Urinary bladder (tissue), 3 donors: ENCODE measurements at regions not wholly inside any gene's neighbourhood (a gene's known extent, or its start where the extent isn't known, plus 50 kb on each side); places are given as distances from the start of the nearest gene placed in this dataset.
"Not testable (repeated sequence)": the region's sequence is repeated elsewhere in the genome, so short reads cannot be mapped to it uniquely, and the experiment has no call there.

Source experiments
- DNase-seq: peaks from one replicate; pipeline ENCODE4 v3.0.0-alpha.2; 2015; ENCODE audit errors: extremely low spot score
- H3K27ac ChIP-seq: one replicate; pipeline ENCODE4 v1.5.1; 2013; ENCODE audit warnings: low read depth, mild to moderate bottlenecking, moderate library complexity
- H3K36me3 ChIP-seq: one replicate; pipeline ENCODE4 v1.6.1; 2013; ENCODE audit warnings: mild to moderate bottlenecking, moderate library complexity; ENCODE audit not compliant: insufficient read depth
- H3K4me1 ChIP-seq: one replicate; pipeline ENCODE4 v1.6.1; 2013; ENCODE audit warnings: mild to moderate bottlenecking, moderate library complexity; ENCODE audit not compliant: insufficient read depth
- H3K4me3 ChIP-seq: one replicate; pipeline ENCODE4 v1.5.1; 2013; ENCODE audit warnings: low read depth, low read length
- WGBS: extraction: QIAGEN DNeasy Blood & Tissue Kit; methylation state at CpG from one replicate; pipeline ENCODE4 v1.1.7; 2013; 5-methylcytosine and 5-hydroxymethylcytosine counted together
- donor health status: healthy with polysubstance abuse.
- donor health status: healthy.

DNA sequence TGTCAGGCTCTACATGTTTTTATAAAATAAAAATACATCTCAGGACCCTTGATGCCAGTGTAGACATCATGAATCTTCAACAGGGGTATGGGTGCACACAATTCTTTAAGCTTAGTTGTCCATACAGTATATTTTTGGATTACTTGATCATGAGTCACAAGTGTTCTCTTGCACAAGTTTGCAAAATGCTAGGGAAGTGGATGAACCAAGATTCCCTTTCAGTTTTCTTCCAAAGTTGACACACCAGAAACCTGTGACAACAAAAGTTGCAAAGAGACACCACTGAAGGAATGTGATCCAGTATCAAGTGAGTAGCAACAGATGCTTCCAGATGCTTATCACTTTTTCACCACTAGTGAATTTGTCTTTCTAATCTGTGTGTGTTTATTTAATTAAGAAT is 1021.2 kb downstream of the PCDH7 start:
- no peaks in the 10 kb centered on the region for H3K36me3 ChIP-seq

DNA sequence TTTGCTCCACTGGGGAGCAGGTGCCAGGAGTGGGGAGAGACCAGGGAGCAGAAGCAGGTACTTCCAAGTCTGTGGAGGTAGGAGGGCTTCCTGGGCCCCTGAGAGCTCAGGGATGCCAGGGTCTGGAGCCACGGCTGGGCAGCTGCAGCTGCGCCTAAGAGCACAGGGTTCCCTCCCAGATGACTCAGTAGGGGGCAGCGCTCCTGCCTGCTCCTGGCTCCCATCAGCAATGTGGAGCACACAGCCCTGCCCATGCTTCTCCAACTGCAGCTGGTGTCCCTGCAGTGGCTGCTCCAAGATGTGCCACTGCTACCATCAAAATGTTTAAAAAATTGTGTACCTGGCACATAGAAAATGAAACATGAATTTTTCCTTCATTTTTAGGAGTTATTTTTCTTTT is 1028.2 kb downstream of the PCDH7 start:
- Histone ChIP-seq H3K36me3 (no peaks in the 10 kb centered on the region), H3K4me1 (no peaks in the 10 kb centered on the region), H3K27ac (no peak overlapping the region), H3K4me3 (no peak overlapping the region)
- WGBS, result 93% methylated on average over 3 of the region's 3 CpGs
- no peak for DNase-seq

More for the DNA sequence above, 1021.2 kb downstream of the PCDH7 start:
- H3K27ac ChIP-seq, result no peak overlapping the region
- no peaks in the 10 kb centered on the region for H3K4me1 ChIP-seq
- H3K4me3 ChIP-seq, result no peak overlapping the region
- no peak for DNase-seq

DNA sequence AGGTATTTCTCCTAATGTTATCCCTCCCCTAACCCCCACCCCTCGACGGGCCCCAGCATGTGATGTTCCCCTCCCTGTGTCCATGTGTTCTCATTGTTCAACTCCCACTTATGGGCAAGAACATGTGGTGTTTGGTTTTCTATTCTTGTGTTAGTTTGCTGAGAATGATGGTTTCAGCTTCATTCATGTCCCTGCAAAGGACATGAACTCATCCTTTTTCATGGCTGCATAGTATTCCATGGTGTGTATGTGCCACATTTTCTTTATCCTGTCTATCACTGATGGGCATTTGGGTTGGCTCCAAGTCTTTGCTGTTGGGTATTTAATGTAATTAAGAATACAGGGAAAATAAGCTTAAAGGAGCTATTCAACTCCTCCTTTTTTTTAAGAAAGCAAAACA is 1030.4 kb downstream of the PCDH7 start:
- H3K27ac ChIP-seq, H3K4me3 ChIP-seq, H3K4me1 ChIP-seq, H3K36me3 ChIP-seq, DNase-seq: not testable (repeated sequence)
- WGBS, result 99% methylated on average over 2 of the region's 2 CpGs

DNA sequence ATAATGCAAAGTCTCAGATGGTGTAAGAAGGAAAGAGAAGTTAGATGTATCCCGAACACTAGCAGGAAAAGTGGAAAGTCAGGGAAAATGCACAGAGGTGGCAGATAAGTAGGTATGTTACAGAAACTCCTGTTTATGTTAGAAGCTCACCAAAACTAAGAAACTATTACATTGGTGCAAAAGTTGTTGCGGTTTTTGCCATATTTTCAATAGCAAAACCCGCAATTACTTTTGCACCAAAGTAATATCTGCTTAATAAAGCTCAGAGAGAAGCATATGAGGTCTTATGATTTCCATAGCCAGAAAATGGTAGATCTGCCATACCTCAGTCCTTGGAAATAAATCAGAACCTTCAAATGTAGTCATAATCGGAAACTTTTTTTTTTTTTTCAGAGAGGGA is 1035.6 kb downstream of the PCDH7 start:
- WGBS, result 68% methylated on average over 4 of the region's 4 CpGs
- Histone ChIP-seq H3K36me3 (no peaks in the 10 kb centered on the region), H3K4me1 (no peaks in the 10 kb centered on the region), H3K27ac (no peak overlapping the region), H3K4me3 (no peak overlapping the region)
- DNase-seq, result no peak

DNA sequence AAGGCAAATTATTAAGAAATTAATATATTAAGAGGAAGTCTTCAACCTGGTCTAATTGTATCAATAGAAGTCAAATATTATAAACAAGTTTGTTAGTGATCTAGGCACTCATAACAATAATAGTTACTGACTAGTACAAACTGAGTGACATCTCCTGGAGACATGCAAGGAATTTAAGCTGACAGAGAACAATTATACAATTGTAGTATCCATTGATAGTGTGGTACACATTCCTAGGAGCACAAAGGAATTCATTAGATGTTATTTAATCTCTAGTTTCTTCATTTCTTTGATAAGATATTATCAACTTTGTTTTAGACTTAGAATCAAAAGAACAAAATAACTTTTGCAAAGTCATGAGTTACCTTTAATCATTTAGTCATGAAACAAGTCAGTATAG is 1048.6 kb downstream of the PCDH7 start:
- no peaks in the 10 kb centered on the region for H3K36me3 ChIP-seq
- H3K4me1 ChIP-seq, result no peaks in the 10 kb centered on the region
- H3K4me3 ChIP-seq, result no peak overlapping the region
- no peak for DNase-seq
- no peak overlapping the region for H3K27ac ChIP-seq

DNA sequence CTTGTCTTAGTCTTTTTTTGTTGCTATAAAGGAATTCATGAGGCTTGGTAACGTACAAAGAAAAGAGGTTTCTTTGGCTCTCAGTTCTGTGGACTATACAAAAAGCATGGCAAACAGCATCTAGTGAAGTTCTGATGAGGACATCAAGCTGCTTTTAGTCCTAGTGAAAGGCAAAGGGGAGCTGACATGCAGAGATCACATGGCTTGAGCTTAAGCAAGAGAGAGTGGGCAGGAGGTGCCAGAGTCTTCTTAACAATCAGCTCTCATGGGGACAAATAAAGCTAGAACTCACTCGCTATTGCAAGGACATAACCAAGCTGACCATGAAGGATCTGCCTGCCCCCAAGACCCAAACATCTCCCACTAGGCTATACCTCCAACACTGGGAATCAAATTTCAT is 1063.1 kb downstream of the PCDH7 start:
- no peaks in the 10 kb centered on the region for H3K4me1 ChIP-seq
- no peaks in the 10 kb centered on the region for H3K36me3 ChIP-seq
- no peak overlapping the region for H3K27ac ChIP-seq
- no peak overlapping the region for H3K4me3 ChIP-seq
- no peak for DNase-seq
- WGBS, result 93% methylated on average over 2 of the region's 2 CpGs

DNA sequence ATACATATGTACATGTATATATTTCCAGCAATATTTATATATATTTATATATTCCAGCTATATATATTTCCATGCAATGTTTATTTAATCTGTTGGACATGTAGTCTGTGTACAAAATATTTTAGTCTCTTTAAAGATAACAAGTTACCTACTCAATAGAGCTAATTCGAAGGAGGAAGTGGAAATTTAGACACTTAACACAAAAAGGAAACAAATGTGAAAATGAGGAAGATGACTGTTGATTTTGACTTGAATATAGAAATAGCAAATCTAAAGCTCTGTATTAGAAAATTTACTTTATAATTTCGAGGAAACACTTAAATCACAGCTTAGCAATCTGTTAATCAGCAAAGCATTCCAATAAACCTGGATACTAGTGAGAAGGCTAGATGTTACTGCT is 1064.4 kb downstream of the PCDH7 start:
- WGBS, result 42% methylated on average over 2 of the region's 2 CpGs

DNA sequence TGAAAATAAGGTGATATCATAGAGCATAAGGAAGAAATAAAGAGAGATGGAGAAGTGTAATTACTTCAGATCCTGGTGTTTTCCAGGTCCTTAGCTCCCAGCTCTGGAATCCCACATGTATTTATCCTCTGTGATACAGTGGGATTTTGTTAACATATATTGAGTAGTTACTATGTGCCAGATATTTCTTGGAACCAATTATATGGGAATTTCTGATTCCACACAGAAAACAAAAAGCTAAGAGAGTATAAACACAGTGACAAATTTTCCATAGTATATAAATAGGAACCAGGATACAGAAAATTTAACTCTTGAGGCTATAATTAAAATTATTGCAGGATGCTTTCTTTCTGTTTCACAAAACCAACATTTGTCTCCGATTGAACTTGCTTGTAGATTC is 1067.5 kb downstream of the PCDH7 start:
- no peak overlapping the region for H3K27ac ChIP-seq
- H3K36me3 ChIP-seq, result no peaks in the 10 kb centered on the region
- 82% methylated on average over 1 of the region's 1 CpG for WGBS
- no peak overlapping the region for H3K4me3 ChIP-seq
- no peaks in the 10 kb centered on the region for H3K4me1 ChIP-seq
- DNase-seq, result no peak

More for the DNA sequence above, 1064.4 kb downstream of the PCDH7 start:
- DNase-seq, result no peak
- no peaks in the 10 kb centered on the region for H3K4me1 ChIP-seq
- no peak overlapping the region for H3K4me3 ChIP-seq
- H3K36me3 ChIP-seq, result no peaks in the 10 kb centered on the region
- no peak overlapping the region for H3K27ac ChIP-seq

DNA sequence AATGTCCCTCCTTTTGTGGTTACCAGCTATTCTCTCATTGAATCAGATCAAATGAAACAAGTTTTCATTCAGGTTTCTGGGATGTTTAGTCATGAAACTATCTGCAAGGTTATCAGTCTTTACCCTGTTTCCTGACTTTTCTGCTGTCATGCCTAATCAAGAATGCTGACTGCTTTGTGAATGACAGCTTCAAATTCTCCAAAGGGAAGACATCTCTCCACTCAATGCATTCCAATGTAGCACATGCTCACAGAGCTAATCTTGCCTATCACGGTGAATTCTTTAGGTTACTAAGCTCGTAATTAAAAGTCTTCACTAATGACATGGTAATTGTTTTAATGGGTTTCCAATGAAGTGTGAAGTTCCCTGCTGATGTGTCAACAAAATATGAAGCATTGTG is 1068.5 kb downstream of the PCDH7 start:
- H3K36me3 ChIP-seq, result no peaks in the 10 kb centered on the region
- no peak for DNase-seq
- no peaks in the 10 kb centered on the region for H3K4me1 ChIP-seq
- H3K27ac ChIP-seq, result no peak overlapping the region
- H3K4me3 ChIP-seq, result no peak overlapping the region
- WGBS, result 59% methylated on average over 2 of the region's 2 CpGs

DNA sequence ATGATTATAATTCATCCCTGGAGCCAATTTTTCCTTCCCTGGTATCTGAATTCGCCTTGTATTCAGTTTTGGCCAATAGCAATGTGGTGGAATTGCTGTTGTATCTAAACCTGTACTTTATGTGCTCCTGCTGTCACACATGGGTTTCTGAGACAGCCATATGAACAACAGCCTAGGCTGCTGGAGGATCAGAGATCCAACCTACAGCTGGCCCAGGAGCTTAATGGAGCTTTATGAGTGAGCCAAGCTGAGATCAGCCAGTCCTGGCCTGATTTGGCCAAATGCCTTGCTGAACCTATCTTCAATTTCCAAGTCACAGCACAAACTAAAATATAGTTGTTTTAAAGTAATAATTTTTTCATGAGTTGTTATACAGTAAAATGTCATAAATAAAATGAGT is 1071.5 kb downstream of the PCDH7 start:
- Histone ChIP-seq H3K27ac (no peak overlapping the region), H3K4me3 (no peak overlapping the region), H3K36me3 (no peaks in the 10 kb centered on the region), H3K4me1 (no peaks in the 10 kb centered on the region)
- DNase-seq, result no peak
- WGBS, result 84% methylated on average over 1 of the region's 1 CpG

DNA sequence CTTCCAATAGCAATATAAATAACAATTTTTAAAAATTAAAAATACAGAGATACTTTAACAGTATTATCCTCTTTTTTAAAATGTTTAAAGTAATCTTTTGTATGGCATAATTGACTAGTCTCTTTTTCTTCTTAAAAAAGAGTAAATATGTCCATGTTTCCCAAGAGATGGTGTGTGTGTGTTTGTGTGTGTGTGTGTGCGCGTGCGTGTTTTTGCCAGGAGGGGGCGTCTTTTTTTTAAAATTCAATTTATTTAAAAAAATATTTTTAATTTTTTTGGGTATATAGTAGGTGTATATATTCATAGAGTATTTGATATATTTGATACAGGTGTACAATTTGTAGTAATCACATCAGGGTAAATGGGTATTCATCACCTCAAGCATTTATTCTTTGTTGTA is 1073.7 kb downstream of the PCDH7 start:
- H3K36me3 ChIP-seq, result no peaks in the 10 kb centered on the region
- H3K4me1 ChIP-seq, result no peaks in the 10 kb centered on the region
- H3K4me3 ChIP-seq, result no peak overlapping the region
- 78% methylated on average over 4 of the region's 4 CpGs for WGBS
- DNase-seq, result no peak
- no peak overlapping the region for H3K27ac ChIP-seq

DNA sequence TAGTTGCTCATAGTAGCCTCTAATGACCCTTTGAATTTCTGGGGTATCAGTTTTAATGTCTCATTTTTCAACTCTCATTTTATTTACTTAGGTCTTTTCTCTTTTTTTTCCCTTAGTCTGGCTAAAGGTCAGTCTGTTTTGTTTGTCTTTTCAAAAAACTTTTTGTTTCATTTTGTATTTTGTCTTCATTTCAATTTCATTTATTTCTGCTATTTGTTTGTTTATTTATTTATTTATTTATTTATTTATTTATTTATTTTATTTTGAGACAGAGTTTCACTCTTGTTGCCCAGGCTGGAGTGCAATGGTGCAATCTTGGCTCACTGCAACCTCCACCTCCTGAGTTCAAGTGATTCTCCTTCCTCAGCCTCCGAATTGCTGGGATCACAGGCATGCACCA is 1076.9 kb downstream of the PCDH7 start:
- DNase-seq, H3K4me3 ChIP-seq, H3K4me1 ChIP-seq, H3K27ac ChIP-seq, H3K36me3 ChIP-seq: not testable (repeated sequence)
- WGBS, result 98% methylated on average over 1 of the region's 1 CpG

DNA sequence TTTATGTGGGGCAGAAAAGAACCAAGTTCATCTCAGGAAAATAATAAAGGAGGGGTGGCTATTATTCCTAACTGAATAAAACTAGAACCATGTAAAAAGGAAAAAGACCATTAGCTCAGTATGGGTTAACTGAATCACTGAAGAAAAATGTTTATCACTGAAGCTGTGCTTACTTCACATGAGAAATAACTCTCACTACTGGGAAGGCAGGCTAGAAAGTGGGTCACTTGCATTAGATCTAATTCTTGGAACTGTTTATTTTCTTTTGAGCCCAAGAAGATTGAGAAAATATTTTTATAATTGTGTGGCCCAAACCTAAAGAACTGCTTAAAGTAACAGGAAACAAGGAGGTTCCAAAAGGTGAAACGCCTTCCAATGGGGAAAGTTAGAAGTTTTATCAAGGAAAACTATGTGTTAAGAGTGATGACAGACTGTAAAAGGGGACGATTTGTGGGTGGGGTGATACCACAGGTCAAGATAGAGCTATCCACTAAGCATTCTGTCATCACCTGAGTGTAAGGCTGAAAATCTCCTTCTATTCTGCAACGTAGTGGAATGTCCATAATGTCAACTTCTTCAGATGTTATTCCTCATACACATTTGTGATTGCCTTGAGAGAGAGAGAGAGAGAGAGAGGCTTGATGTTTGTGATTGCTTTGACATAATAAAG is 1083.5 kb downstream of the PCDH7 start:
- DNase-seq, result no peak
- no peak overlapping the region for H3K27ac ChIP-seq
- H3K4me3 ChIP-seq, result no peak overlapping the region
- no peaks in the 10 kb centered on the region for H3K4me1 ChIP-seq
- H3K36me3 ChIP-seq, result no peaks in the 10 kb centered on the region
- WGBS, result 18% methylated on average over 3 of the region's 3 CpGs

DNA sequence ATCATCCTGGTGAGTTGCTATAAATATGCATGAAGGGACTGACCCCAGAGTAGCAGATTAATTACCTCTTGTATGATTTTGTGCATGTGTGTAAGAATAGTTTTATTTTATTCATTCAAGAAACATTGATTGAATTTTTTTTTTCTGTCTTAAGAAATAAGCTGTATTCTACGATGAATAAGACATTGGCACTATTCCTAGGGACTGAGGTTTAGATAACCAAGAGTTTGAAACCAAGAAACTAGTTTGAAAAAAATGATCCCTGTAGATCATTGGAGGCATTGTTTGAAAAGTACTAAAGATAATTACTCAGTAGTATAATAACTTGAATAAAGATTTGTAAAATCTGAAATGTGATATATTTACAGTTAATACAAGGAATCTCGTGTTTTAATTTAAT is 1086.9 kb downstream of the PCDH7 start:
- WGBS, result 61% methylated on average over 2 of the region's 2 CpGs

DNA sequence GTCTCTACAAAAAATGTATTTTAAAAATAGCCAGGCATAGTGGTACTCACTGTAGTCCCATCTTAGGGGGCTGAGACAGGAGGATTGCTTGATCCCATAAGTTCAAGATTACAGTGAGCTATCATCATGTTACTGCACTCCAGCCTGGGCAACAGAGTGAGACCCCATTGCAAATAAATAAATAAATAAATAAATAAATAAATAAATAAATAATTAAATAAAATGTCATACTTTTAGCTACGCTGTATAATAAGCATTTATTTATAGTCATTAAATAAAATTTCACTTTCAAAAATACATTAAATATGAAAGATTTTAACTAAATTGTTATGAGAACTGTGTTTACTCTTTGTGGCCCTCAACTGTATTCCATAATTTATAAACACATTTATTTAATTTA is 1124.2 kb downstream of the PCDH7 start:
- 93% methylated on average over 1 of the region's 1 CpG for whole genome bisulfite sequencing
- DNase-seq, result no peak

More for the DNA sequence above, 1086.9 kb downstream of the PCDH7 start:
- no peak for DNase-seq
- Histone ChIP-seq H3K4me3 (no peak overlapping the region), H3K27ac (no peak overlapping the region), H3K36me3 (no peaks in the 10 kb centered on the region), H3K4me1 (no peaks in the 10 kb centered on the region)

More for the DNA sequence above, 1124.2 kb downstream of the PCDH7 start:
- no peaks in the 10 kb centered on the region for H3K36me3 ChIP-seq
- H3K4me3 ChIP-seq, result no peak overlapping the region
- H3K4me1 ChIP-seq, result no peaks in the 10 kb centered on the region
- no peak overlapping the region for H3K27ac ChIP-seq
